Stimulated activated CD4-positive, alpha-beta T cell treated with anti-CD3 and anti-CD28 coated beads, Interleukin-2, amount 100 ng/mL, for 48 hours (primary cell): ENCODE measurements at regions not wholly inside any gene's neighbourhood (a gene's known extent, or its start where the extent isn't known, plus 50 kb on each side); places are given as distances from the start of the nearest gene placed in this dataset.

Source experiments
- DNase-seq, 2 donors: peaks; one replicate each; pipeline ENCODE4 v3.0.0-alpha.2; 2020

DNA sequence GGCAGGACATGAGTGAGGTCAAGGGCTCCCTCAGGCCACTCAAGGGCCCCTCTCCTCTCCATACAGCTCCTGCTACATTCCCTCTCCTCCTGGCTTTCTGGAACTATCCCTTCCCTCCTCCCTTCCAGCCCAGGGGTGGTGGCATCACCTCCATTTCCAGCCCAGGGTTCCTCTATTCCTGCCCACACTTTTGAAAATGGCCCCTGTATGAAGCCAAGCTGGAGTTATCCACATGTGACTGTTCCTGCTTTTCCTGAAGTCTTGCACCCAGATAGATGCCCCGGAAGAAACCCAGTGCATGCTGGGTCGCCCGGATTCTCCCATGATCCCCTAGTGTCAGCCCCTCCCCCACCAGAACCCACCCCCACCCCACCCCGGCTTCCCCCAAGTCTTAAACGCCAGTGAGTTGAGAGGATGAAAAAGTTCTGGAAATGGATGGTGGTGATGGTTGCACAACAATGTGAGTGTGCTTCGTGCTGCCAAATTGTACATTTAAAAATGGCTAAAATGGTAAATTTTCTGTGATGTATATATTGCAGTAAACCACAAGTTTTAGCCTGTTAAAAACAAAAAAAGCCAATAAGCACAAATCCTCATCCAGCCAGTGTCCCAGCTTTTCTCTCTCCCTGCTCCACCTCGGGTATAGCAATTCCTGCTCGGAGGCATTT lies 136.9 kb downstream of the SCARB1 start:
- no peak for DNase-seq

DNA sequence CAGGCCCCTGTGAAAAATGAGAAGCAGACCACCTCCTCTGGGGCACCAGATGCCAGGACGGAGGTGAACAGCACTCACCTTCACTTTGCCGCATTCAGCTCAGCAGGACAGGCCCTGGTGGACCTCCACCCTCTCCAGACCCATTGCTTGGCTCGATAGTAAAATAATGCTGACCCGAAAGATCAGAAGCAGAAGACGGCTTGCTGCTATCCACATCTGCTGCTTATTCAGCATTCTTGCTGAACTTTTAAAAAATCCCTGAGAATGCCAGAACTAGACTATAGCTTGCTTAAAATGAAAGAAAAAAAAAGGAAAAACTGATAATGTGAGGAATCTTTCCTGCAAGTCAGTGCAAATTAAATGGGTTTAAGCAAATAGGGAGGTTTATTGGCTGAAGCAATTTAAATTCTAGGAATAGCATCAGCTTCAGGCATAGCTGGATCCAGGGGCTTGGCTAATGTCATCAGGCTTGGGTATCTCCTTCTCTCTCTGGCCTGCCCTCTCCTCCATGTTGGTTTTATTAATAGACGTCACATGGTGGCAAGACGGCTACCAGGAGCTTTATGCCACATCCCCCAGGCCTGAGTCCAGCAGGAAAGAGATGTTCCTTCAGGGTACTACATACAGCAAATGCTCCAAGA lies 137.9 kb downstream of the SCARB1 start:
- DNase-seq: no peak

DNA sequence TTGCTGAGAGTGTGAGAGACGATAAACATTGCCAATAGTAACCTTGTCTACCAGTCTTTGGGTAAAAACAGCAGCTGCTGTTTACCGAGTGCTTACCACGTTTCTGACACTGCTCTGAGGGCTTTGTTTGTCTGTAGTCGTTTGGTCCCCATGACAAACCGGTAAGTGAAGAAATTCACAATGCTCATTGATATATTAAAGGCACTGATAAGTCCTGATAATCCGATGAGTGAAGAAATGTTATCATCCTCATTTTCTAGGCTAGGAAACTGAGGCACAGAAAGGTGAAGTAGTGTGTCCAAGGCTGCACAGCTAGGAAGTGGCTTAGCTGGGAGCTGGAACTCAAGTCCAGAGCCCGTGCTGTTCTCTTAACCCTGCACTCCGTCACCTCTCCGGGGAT lies 138.6 kb downstream of the SCARB1 start:
- DNase-seq: no peak

DNA sequence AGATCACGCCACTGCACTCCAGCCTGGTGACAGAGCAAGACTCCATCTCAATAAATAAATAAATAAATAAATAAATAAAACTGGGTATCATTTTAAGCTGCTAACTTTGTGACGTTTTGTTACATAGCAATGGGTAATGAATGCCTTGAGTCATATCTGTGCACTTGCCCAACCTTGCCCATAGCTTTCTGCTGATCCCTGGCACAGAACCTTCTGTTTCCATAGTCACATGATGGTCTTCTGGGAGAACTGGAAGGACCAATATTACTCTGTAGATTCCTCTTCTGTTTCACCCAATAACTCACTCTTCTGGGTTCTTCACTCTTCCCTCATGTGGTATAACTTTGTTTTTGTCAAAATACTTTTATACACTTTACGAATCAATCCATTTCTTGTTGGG lies 140.8 kb downstream of the SCARB1 start:
- DNase-seq: no peak

DNA sequence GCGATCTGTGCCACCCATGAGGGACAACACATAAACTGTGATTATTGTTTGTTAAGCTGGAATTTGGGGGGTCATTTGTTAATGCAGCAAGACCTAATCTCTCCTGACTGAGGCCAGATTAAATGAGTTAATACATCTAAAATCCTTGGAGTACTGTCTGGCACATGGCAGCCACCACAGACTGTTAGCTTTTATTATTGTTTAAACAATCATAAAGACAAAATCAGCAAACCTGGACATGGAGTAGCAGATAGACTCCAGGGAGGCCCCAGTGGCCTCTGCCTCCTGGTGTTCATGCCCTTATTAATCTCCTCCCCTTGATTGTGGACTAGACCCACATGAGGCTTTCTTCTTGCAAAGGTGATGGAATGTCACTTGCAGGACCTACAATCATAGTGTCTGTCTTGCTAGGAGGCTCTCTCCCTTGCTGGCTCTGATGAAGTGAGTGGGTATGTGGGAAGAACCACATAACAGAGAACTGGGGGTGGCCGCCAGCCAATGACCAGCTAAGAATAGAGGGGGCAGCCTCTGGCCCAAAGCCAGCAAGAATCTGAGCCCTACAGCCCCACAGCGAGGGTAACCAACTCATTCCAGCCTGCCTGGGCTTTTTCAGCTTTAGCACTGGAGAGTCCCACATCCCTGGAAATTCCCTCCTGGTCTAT lies 142.0 kb downstream of the SCARB1 start:
- no peak for DNase-seq

DNA sequence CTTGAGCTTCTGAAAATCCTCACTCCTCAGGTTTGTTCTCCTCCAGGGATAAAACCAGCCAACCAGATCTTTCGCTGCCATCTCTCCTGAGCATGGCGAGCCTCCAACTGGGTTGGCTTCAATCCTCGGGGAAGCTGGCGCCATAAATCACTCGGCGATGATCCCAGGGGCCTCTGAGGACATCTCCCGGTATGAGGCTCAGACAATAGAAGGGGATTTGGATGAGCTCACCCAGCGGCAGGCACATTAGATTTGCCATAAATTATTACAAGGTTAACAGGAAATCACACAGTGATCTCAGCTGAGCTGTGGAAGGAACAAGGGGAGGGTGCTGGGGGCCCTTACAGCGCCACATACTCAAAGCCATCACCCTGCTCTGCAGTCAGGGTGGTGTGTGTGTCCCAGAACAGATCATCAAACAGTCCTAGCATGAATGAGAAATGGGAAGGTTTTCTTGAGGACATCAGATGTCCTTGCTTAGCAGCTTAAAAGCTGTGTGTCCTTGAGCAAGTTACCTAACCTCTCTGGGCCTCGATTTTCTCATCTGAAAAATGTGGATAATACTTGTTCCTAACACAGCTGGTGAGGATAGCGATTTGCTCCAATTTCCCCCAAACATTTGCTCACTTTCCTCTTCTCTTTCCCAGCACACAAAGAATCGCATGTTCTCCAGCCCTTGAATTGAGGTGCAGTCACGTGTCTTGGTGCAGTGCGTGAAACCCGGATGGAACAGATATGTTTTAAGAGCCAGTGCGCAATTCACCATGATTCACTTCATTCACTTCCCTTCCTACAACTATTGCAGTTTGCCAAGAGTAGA lies 142.8 kb downstream of the SCARB1 start:
- DNase-seq: no peak

DNA sequence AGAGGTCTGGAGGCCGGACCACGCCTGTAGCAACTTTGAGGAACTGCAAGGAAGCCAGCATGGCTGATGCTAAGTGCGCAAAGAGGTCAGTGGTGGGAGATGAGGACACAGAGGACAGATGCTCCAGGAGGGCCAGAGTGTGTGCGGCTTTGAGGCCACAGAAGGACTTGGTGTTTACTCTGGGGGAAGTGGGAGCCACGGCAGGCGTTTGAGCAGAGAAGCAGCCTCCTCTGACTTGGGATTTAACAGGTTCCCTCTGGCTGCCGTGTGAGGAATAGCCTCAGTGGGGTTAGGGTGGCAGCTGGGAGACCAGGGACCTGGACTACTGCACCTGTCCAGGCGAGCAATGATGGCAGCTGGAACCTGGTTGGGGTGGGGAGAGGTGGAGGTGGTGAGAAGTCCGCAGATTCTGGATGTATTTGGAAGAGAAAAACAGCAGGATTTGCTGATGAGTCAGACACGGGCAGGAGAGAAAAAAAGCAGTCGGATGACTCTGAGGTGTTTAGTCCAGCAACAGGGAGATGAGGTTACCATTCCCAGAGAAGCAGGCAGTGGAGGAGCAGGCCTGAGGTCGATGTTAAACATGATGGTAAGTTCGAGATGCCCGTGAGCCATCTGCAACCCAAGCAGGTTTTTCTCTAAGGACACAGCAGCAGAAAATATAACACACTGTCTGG lies 143.5 kb downstream of the SCARB1 start:
- DNase-seq: no peak

DNA sequence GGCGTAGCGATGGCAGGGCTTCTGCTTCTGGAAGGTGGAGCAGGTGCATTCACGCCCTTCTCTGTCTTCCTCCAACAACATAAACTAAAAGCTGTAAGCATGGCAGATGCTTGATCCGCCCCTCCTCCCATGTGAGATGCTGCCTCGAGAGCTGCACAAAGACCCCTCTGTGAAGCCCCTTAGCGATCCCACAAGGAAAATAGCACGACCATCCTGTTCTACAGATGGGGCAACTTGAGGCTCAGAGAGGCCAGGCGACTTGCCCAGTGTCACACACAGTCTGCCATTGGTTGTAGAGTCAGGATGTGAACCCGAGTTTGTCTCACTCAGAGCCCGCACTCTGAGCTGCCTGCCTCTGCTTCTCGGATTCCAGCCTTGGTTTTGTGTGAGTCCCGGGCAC lies 144.4 kb downstream of the SCARB1 start:
- DNase-seq: no peak

DNA sequence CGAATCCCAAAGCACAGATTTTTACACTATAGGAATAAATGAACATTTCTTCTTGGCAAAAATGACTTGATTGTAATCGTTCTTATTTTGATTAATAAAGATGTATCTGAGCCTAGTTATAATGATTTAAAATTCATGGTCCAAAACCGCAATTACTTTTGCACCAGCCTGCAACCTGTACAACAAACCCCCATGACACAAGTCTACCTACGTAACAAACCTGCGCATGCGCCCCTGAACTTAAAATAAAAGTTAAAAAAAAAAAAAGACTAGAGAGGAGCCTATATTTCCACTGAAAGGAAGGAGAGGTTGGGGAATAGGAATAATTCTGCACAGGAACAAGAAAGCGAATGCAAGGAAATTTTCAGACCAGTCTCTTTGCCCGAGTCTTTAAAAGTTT lies 145.2 kb downstream of the SCARB1 start:
- no peak for DNase-seq

DNA sequence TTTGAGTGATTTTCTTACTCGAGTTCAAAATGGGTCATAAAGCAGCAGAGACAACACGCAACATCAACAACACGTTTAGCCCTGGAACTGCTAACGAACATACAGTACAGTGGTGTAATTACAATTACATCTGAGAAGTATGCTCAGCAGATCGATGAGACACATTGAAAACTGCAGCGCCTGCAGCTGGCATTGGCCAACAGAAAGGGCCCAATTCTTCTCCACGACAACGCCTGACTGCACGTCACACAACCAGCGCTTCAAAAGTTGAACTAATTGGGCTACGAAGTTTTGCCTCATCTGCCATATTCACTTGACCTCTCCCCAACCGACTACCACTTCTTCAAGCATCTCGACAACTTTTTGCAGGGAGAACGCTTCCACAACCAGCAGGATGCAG lies 145.6 kb downstream of the SCARB1 start:
- no peak for DNase-seq

DNA sequence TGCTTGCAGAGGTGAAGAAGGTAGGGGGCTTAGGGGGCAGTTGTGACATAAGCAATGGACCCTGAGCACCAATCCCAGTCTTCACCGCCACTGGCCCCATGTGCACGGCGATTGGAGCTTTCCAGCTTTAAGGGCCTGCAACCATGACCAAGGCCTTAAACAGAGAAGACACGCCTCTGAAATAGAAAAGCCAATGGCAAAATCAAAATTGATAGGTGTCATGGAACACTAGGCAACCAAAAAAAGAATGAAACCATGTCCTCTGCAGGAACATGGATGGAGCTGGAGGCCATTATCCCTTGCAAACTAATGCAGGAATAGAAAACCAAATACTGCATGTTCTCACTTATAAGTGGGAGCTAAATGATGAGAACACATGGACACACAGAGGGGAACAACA lies 146.3 kb downstream of the SCARB1 start:
- DNase-seq: no peak

DNA sequence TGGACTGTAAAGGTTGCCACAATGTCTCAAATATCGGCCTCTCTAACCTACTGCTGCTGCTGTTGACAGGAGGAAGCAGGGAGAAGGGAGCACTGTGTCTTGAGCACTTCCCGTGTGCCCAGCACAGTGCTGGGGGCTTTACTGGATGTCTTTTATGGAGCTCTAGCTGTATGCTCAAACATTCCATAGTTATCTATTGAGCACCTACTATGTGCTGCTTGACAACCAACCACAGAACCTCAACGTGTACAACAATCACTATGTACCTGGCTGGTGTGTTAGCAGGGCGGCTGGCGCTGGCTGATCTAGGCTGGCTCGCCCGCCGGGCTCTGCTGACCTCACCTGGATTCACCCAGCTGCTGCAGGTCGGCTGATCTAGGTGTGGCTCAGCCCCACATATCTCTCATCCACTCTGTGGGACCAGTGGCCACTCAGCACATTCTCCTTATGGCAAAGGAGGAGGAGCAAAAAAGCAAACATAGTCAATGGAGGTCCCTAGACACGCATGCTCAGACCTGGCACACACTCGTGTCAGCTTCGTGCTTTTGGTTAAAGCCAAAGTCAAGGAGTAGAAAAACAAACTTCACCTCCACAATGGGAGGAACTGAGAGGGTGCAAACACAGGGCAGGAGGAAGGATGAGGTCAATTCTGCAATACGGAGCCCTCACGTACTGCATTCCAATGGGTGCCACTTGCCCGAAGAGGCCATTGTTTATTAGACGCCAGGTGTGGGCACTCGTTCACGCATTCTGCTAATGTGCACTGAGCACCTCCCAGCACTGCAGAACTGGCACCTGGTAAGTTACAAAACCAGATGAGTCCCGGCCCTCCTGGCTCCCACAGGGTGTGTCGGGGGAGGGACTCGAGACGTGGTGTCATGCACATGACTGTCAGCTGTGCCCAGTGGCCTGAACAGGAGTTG lies 147.2 kb downstream of the SCARB1 start:
- DNase-seq: no peak

DNA sequence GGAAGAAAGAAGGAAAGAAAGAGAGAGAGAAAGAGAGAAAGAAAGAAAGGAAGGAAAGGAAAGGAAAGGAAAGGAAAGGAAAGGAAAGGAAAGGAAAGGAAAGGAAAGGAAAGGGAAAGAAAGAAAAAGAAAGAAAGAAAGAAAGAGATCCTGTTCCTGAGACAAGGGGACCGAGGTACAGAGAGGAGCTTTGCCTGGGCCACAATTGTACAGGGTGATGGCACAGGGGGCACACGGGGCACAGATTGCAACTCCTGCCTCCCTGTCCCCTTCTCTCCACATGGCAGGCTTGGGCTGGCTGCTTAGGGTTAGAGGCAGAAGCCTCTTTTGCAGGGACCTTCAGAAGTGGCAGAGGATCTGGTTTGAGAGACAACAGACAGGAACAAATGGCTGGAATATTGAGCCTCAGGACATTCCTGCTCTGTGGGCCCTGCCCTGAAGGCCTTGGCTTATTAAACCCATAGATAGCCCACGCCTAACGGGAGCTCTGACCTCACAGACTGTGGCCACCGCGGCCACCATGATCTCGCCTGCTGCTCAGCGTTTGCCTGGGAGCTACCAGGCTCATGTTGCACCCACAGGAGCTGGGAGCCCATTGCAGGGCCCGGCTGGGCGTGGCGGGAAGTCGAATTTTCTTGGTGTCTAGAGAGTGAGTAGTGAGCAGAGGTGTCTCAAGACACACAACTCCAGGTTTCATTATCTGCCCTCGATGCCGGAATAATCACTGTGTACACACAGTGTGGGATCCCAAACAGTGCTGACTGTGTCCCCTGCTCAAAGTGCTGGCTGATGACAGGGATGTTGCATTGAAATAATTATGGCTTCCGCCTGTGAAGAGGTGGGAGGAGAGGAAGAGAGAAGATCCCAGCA lies 147.9 kb upstream of the NCOR2 start:
- DNase-seq: no peak

DNA sequence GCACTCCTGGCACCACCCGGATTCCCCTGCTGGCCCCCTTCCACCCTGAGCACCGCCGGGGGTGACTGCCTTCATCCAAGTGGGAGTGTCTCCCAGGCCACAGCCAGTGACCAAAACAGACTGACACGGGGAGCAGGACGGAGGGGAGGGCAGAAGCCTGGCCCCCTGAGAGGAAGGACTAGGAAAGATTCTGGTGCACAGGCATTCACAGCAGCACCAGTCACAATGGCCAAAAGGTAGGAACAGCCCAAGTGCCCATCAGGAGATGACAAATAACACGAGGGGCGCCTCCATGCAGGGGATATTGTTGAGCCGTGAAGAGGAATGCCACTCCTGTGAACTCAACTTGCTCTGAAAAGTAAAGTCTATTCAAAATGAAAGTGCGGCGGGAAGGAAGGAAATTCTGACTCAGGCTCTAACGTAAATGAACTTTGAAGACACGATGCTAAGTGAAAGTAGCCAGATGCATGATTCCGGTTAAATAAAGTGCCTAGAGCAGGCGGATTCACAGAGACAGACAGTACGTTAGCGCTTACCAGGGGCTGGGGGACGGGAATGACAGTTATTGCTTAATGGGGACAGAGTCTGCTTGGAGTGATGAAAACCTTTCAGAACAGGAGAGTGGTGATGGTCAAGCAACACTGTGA lies 146.1 kb upstream of the NCOR2 start:
- peak; percentile 43 to 56 for DNase-seq

DNA sequence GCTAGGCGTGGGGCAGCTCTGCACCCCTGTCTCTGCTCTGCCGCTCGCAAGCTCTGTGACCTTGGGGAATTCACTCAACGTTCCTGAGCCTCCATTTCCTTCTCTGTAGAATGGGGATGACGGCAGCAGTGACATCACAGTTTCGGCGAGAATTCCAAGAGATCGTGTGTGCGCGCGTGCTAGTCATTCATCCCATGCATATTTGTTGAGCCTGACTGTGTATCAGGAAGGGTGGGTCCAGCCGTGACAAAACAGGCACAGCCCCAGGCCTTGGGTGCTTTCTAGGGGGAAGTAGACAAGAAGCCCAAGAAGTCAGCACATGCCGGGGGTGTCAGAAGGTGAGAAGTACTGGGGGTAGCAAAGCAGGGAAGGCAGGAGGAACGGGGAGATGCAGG lies 145.6 kb upstream of the NCOR2 start:
- DNase-seq: peak in 1 of 2 donors; percentile 13

DNA sequence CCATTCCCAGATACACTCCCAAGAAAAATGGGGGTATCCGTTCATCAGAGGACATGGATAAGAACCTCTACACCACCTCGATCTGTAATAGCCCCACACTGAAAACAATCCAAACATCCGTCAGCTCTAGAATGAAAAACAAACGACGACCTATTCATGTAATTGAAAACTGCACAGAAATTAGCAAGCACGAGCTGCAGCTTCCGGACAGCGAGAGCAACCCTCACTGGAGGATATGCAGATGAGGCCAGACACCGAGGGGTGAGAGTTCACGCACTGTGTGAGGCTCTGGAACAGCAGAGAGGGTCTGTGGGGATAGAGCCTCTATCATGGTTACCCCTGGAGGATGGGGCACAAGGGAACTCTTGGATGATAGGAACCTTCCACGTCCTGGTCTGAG lies 143.9 kb upstream of the NCOR2 start:
- DNase-seq: no peak

DNA sequence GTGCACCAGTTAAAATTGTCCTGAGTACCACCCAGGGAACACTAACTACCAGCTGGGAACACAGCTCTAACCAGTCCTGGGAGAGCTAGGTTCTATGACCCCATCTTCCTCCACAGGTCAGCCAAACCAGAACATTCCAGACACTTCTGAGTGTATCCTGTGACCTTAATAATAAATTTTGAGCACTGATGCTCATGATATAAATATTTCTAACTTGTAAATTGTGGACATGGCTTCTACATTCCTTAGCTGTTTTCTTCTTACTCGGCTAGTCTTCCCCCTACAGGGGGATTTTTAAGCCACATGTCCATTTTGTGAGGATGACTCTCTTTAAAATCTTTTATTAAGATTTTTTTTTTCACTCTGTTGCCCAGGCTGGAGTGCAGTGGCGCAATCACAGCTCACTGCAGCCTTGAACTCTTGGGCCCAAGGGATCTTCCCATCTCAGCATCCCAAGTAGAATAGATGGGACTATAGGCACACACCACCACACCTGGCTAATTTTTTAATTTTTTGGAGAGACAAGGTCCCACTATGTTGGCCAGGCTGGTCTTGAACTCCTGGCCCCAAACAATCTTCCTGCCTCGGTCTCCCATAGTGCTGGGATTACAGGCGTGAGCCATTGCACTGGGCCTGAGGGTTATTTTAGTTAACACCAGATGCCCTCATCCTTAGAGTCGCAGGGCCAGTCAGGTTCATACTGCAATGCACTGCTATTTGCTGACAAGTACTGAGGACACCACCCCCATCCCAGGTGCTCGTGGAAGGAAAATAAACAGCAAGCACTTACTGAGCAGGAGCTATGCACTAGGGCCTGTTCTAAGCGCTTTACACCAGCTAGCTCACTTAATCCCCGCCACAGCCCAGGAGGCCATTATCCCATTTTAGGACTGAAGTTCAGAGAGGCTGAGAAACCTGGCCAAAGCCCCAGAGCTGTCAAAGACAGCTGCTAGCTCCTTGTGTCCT lies 142.6 kb upstream of the NCOR2 start:
- no peak for DNase-seq

DNA sequence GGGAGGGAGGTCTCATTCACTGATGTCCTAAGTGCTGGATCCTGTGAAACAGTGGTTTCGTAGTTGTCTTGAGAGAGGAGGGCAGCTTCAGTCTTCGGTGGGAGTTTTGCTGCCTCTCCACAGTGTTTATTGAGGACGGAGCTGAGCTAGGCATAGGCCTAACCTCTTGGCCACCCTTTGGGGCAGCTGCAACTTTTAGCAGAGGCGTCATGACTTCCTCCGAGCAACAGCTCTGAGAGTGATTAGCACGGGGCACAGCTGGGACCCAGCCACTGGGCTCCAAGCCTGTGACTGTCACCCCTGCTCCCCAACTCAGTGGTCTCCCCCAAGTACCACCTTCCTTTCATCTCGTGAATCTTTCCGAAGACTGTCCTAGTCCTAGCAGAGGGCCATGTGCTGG lies 139.9 kb upstream of the NCOR2 start:
- no peak for DNase-seq

DNA sequence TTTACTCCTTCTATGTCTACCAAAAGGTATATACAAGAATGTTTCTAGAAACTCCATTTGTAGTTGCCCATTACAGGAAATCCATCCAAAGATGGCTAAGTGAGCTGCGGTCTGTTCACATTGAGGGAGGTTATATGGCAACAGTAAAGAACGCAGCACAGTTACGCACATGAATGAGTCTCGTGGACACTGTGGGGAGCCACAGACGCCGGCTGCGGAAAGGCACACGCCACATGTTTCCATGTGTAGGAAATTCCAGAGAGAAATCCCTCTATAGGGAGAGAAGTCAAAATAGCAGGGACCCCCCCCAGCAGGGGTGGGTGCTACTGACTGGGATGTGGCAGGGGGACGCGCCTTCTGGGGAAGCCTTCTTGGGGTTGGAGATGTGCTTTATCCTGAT lies 139.0 kb upstream of the NCOR2 start:
- DNase-seq: no peak
